GM18873 (cell line): ENCODE measurements at regions not wholly inside any gene's neighbourhood (a gene's known extent, or its start where the extent isn't known, plus 50 kb on each side); places are given as distances from the start of the nearest gene placed in this dataset.

ENCODE experiments used
- ATAC-seq: cut with Tn5 transposase; IDR thresholded peaks from one replicate; pipeline ENCODE4 v1.9.1; 2021; ENCODE audit warnings: mild to moderate bottlenecking, moderate library complexity, moderate number of reproducible peaks; ENCODE audit not compliant: unreplicated experiment, low FRiP score

- no peak for ATAC-seq
Measured at GRCh38 chr15:61798631-61799030, 261.6 kb downstream of the VPS13C start.

- no peak for ATAC-seq
Measured at GRCh38 chr15:61796056-61796455, 264.2 kb downstream of the VPS13C start.

GRCh38 chr15:61794881-61795280, 265.4 kb downstream of the VPS13C start:
- no peak for ATAC-seq

- no peak for ATAC-seq
Measured at GRCh38 chr15:61794276-61794675, 266.0 kb downstream of the VPS13C start.

GRCh38 chr15:61784734-61785133, 275.5 kb downstream of the VPS13C start:
- no peak for ATAC-seq

GRCh38 chr15:61780278-61780980, 279.8 kb downstream of the VPS13C start:
- ATAC-seq: no peak

GRCh38 chr15:61777689-61778088, 282.6 kb downstream of the VPS13C start:
- ATAC-seq: no peak

- ATAC-seq: no peak
Measured at GRCh38 chr15:61769557-61769956, 290.7 kb downstream of the VPS13C start.

- no peak for ATAC-seq
Measured at GRCh38 chr15:61768131-61768530, 292.1 kb downstream of the VPS13C start.

- ATAC-seq: no peak
Measured at GRCh38 chr15:61764981-61765380, 295.3 kb downstream of the VPS13C start.

- no peak for ATAC-seq
Measured at GRCh38 chr15:61764141-61764540, 296.1 kb downstream of the VPS13C start.

GRCh38 chr15:61762676-61763075, 297.6 kb downstream of the VPS13C start:
- ATAC-seq: no peak

- no peak for ATAC-seq
Measured at GRCh38 chr15:61759639-61760038, 300.6 kb downstream of the VPS13C start.

GRCh38 chr15:61756071-61756820, 304.0 kb downstream of the VPS13C start:
- ATAC-seq: no peak

GRCh38 chr15:61755467-61755866, 304.8 kb downstream of the VPS13C start:
- no peak for ATAC-seq

- ATAC-seq: no peak
Measured at GRCh38 chr15:61753018-61753710, 307.1 kb downstream of the VPS13C start.

GRCh38 chr15:61752001-61752400, 308.2 kb downstream of the VPS13C start:
- ATAC-seq: no peak

GRCh38 chr15:61750271-61751084, 309.8 kb downstream of the VPS13C start:
- ATAC-seq: no peak

GRCh38 chr15:61749169-61749568, 311.1 kb downstream of the VPS13C start:
- ATAC-seq: no peak

GRCh38 chr15:61748529-61748928, 311.7 kb downstream of the VPS13C start:
- ATAC-seq: no peak

GRCh38 chr15:61746589-61746988, 313.7 kb downstream of the VPS13C start:
- ATAC-seq: no peak
